ENCODE measurements at regions not wholly inside any gene's neighbourhood (a gene's known extent, or its start where the extent isn't known, plus 50 kb on each side); places are given as distances from the start of the nearest gene placed in this dataset.

DNA sequence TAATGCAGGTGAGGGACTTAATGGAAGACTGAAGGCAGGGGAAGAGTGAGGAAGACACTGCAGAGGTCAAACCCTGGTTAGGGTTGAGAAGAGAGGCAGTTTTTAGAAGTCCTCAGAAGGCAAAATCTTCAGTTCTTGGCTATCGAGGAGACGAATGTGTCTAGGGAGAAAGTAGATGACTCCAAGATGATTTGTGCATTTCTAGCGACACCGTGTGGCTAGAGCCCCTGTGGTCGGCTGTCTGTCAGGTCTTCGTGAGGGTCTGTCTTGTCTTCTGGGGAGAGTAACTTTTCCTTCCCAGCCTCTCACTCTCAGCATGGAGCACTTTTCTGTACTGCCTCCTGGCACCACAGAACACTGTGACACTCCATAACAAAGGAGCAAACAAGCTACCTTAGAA, 458.1 kb downstream of the STIM2 start:
- Histone ChIP-seq H3K36me3 (ENCODE audit: control insufficient read depth, insufficient read depth, low read length) (no peaks in the 10 kb centered on the region), H3K27ac (ENCODE audit: insufficient read depth, low read depth, low read length, poor library complexity, severe bottlenecking) (no peak overlapping the region), H3K4me3 (ENCODE audit: insufficient read depth, low read depth, low read length) (no peak overlapping the region), H3K4me1 (ENCODE audit: control insufficient read depth, insufficient read depth, low read length) (peaks cover 8% of the 10 kb centered on the region), H3K9me3 (ENCODE audit: control insufficient read depth, low read length) (no peaks in the 10 kb centered on the region), H3K27me3 (ENCODE audit: control insufficient read depth, insufficient read depth, low read length, poor library complexity, severe bottlenecking) (no peaks in the 10 kb centered on the region)
- WGBS, 2 experiments, result 22 to 27% methylated on average over 6 of the region's 6 CpGs

DNA sequence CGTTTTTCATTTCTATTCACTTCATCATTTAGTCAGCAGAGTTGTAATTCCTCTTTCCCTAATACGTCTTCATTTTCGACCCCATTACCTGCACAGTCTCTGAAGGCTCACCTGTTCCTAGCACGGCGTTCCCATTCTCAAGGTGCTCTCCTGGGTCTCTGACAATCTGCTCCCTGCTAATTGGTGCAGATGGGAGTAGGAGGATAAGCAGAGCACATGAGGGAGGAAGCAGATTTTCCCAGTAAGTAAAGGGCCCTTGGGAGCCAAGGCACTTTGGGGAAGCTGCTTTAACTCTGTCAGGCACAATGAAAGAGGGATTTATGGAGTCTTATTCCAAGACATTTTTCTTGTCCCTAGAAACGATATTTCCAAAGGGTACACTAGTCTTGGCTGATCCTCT, 466.4 kb downstream of the STIM2 start:
- Histone ChIP-seq H3K27me3 (ENCODE audit: control insufficient read depth, insufficient read depth, low read length, poor library complexity, severe bottlenecking) (no peaks in the 10 kb centered on the region), H3K36me3 (ENCODE audit: control insufficient read depth, insufficient read depth, low read length) (no peaks in the 10 kb centered on the region), H3K4me3 (ENCODE audit: insufficient read depth, low read depth, low read length) (no peak overlapping the region), H3K4me1 (ENCODE audit: control insufficient read depth, insufficient read depth, low read length) (no peaks in the 10 kb centered on the region), H3K9me3 (ENCODE audit: control insufficient read depth, low read length) (no peaks in the 10 kb centered on the region), H3K27ac (ENCODE audit: insufficient read depth, low read depth, low read length, poor library complexity, severe bottlenecking) (no peak overlapping the region)
- 87 to 95% methylated on average over 5 to 6 of the region's 6 CpGs for WGBS, 2 experiments

DNA sequence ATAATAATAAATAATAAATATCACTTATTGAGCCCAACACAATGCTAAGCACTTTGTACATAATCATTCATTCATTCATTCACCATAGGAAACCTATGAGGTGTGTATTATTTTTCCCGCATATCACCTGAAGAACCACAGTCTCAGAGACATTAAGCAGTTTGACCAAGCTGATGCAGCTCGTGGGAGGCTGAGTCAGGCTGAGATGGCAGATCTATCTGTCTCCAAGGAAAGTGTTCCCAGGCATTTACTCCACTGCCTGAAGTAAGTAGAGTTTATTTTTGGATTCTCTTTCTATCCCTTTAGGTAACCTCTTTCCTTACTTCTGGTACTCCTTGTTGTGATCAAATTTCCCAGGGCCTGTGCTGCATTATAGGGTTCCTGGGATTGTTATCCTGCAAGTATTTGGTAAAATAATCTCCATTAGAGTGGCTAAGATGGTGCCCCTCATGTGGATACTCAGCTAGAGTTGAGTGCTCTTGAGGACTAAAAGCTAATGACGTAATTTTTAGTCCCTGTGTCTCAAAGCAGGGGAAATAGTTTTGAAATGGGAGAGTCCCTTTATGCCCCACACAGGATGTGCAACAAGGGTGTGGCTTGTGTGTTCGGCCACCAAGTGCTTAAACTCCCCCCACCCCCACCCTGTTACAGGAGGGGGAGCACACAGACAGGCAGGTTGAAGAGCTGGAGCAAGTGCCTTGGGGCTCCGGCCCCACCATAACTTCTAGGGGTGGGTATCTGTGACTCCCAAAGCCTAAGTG, 467.0 kb downstream of the STIM2 start:
- no peaks in the 10 kb centered on the region for H3K4me1 ChIP-seq (ENCODE audit: control insufficient read depth, insufficient read depth, low read length)
- no peaks in the 10 kb centered on the region for H3K27me3 ChIP-seq (ENCODE audit: control insufficient read depth, insufficient read depth, low read length, poor library complexity, severe bottlenecking)
- no peak overlapping the region for H3K27ac ChIP-seq (ENCODE audit: insufficient read depth, low read depth, low read length, poor library complexity, severe bottlenecking)
- no peak overlapping the region for H3K4me3 ChIP-seq (ENCODE audit: insufficient read depth, low read depth, low read length)
- no peaks in the 10 kb centered on the region for H3K36me3 ChIP-seq (ENCODE audit: control insufficient read depth, insufficient read depth, low read length)
- 93 to 94% methylated on average over 5 of the region's 5 CpGs for WGBS, 2 experiments
- H3K9me3 ChIP-seq (ENCODE audit: control insufficient read depth, low read length), result no peaks in the 10 kb centered on the region

DNA sequence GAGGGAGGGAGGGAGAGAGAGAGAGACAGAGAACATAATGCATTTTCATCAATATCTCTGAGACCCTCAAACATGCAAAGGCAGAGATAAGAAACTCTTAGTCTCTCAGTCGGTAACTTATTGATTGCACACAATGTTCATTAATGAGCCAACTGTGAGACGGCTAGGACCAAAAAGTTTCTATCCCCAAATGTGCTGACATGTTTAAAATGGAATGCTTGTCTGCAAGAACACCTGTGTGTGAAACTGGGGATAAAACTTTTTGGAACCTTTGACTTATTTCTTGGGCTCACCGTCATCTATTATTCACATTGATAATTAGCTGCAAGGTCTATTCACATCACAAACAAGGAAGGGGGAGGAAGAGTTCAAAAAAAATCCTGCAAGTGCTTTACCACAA, 477.9 kb downstream of the STIM2 start:
- Histone ChIP-seq H3K27ac (ENCODE audit: insufficient read depth, low read depth, low read length, poor library complexity, severe bottlenecking) (no peak overlapping the region), H3K4me1 (ENCODE audit: control insufficient read depth, insufficient read depth, low read length) (no peaks in the 10 kb centered on the region), H3K27me3 (ENCODE audit: control insufficient read depth, insufficient read depth, low read length, poor library complexity, severe bottlenecking) (no peaks in the 10 kb centered on the region), H3K36me3 (ENCODE audit: control insufficient read depth, insufficient read depth, low read length) (no peaks in the 10 kb centered on the region), H3K9me3 (ENCODE audit: control insufficient read depth, low read length) (no peaks in the 10 kb centered on the region), H3K4me3 (ENCODE audit: insufficient read depth, low read depth, low read length) (no peak overlapping the region)
- WGBS, 2 experiments, result 94 to 99% methylated on average over 2 of the region's 3 CpGs

DNA sequence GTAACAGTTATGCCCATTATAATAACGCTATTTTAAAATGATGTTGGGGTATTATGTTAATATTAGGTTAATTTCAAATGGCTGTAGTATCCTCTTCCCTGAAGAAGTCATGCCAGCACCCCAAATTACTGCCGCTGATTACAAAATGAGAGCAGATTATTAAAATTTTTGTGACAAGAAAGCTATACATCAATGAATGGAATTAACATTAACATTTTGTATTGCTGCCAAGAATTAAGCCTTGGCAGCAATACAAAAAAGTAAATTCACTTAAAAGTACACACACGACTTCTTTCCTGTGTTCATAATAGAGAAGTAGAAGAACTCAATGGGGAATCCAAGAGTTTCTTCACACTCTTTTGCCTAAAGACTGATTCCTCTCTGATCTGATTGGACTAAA, 482.8 kb downstream of the STIM2 start:
- Histone ChIP-seq H3K27ac (ENCODE audit: insufficient read depth, low read depth, low read length, poor library complexity, severe bottlenecking) (no peak overlapping the region), H3K36me3 (ENCODE audit: control insufficient read depth, insufficient read depth, low read length) (no peaks in the 10 kb centered on the region)

DNA sequence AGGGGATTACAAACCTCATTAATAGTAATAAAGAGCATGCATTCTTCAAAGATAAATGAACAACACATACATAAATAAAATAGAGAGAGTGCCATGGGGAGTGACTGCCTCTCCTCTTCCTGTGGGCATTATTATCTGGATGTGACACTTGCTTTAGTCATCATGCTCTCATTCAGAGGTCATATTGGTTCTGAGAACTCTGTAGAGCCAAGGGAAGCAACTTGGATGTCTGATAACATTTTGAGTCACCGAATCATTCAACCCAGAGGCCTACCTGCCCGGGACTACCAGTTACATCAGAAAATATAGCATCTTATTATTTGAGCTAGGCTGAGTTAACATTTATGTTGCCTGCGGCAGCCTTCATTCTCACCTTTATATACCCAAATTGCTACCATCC, 489.5 kb downstream of the STIM2 start:
- H3K4me1 ChIP-seq (ENCODE audit: control insufficient read depth, insufficient read depth, low read length), result no peaks in the 10 kb centered on the region
- H3K9me3 ChIP-seq (ENCODE audit: control insufficient read depth, low read length), result no peaks in the 10 kb centered on the region
- no peaks in the 10 kb centered on the region for H3K27me3 ChIP-seq (ENCODE audit: control insufficient read depth, insufficient read depth, low read length, poor library complexity, severe bottlenecking)
- no peak overlapping the region for H3K4me3 ChIP-seq (ENCODE audit: insufficient read depth, low read depth, low read length)
- H3K36me3 ChIP-seq (ENCODE audit: control insufficient read depth, insufficient read depth, low read length), result no peaks in the 10 kb centered on the region
- 93 to 96% methylated on average over 3 of the region's 3 CpGs for WGBS, 2 experiments
- no peak overlapping the region for H3K27ac ChIP-seq (ENCODE audit: insufficient read depth, low read depth, low read length, poor library complexity, severe bottlenecking)

More for the DNA sequence above, 482.8 kb downstream of the STIM2 start:
- H3K9me3 ChIP-seq (ENCODE audit: control insufficient read depth, low read length), result no peaks in the 10 kb centered on the region
- no peaks in the 10 kb centered on the region for H3K27me3 ChIP-seq (ENCODE audit: control insufficient read depth, insufficient read depth, low read length, poor library complexity, severe bottlenecking)
- H3K4me1 ChIP-seq (ENCODE audit: control insufficient read depth, insufficient read depth, low read length), result no peaks in the 10 kb centered on the region
- H3K4me3 ChIP-seq (ENCODE audit: insufficient read depth, low read depth, low read length), result no peak overlapping the region
- 90 to 96% methylated on average over 1 to 3 of the region's 3 CpGs for WGBS, 2 experiments

DNA sequence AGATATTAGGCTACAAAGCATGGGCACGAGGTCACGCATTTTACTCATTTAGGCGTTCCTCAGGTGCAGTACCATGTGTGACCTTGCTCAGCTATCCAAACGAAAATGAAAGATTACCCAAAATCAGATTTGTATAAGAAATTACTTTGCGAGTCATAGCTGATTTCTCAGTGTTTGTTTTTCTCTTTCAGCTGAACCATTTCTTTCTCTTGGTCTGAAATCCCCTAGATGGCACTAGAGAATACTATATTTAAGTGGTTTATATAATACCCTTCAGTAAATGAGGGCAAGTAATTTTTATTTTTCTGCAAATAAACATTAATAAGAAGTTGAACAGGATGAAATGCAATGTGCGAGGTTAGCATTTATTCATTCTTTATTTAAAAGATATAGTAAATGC, 496.6 kb downstream of the STIM2 start:
- peaks cover 18% of the 10 kb centered on the region for H3K4me1 ChIP-seq (ENCODE audit: control insufficient read depth, insufficient read depth, low read length)

DNA sequence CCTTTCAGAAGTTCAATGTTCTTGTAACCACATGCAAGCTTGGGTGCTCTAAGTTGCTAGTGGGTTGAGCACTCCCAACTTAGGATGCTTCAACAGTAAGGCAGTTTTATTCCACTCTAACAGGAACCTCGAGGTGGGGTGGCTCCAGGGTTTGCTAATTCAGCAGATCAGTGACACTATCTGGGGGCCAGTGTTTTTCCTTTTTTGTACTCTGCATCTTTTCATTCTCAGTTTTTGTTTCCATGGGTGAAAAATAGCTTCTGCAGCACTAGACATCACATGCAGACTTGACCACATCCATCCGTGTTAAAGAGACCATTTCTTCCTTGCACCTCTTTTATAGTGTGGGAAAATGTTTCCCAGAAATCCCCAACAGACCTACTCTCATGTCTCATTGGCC, 497.6 kb downstream of the STIM2 start:
- 88 to 91% methylated on average over 2 of the region's 2 CpGs for WGBS, 2 experiments
- Histone ChIP-seq H3K27me3 (ENCODE audit: control insufficient read depth, insufficient read depth, low read length, poor library complexity, severe bottlenecking) (no peaks in the 10 kb centered on the region), H3K9me3 (ENCODE audit: control insufficient read depth, low read length) (no peaks in the 10 kb centered on the region), H3K4me3 (ENCODE audit: insufficient read depth, low read depth, low read length) (no peak overlapping the region), H3K27ac (ENCODE audit: insufficient read depth, low read depth, low read length, poor library complexity, severe bottlenecking) (no peak overlapping the region), H3K36me3 (ENCODE audit: control insufficient read depth, insufficient read depth, low read length) (no peaks in the 10 kb centered on the region), H3K4me1 (ENCODE audit: control insufficient read depth, insufficient read depth, low read length) (peaks cover 27% of the 10 kb centered on the region)

More for the DNA sequence above, 496.6 kb downstream of the STIM2 start:
- Histone ChIP-seq H3K27ac (ENCODE audit: insufficient read depth, low read depth, low read length, poor library complexity, severe bottlenecking) (no peak overlapping the region), H3K36me3 (ENCODE audit: control insufficient read depth, insufficient read depth, low read length) (no peaks in the 10 kb centered on the region), H3K27me3 (ENCODE audit: control insufficient read depth, insufficient read depth, low read length, poor library complexity, severe bottlenecking) (no peaks in the 10 kb centered on the region), H3K9me3 (ENCODE audit: control insufficient read depth, low read length) (no peaks in the 10 kb centered on the region), H3K4me3 (ENCODE audit: insufficient read depth, low read depth, low read length) (no peak overlapping the region)
- WGBS, 2 experiments, result 81 to 83% methylated on average over 5 of the region's 6 CpGs

DNA sequence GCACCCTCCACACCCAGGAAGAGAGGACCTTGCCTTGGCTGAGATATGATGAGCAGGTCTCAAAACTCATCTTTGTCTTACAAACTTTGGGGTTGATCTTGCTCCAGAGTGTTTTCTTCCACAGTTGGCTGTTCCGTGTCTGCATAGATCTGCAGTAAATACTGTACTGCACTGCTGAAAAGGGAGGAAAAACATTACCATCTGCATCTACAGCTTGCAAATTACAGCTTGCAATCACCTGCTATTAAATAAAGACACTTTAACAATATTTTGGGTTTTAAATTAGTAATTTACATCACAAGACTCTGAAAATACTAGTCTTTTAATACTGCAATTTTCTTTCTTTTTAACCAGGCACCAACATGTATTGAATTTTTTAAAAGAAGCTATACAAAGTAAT, 499.5 kb downstream of the STIM2 start:
- WGBS, 2 experiments, result 86 to 100% methylated on average over 1 of the region's 1 CpG
- peaks cover 30% of the 10 kb centered on the region for H3K4me1 ChIP-seq (ENCODE audit: control insufficient read depth, insufficient read depth, low read length)
- H3K27ac ChIP-seq (ENCODE audit: insufficient read depth, low read depth, low read length, poor library complexity, severe bottlenecking), result peak overlapping the region; percentile 81
- H3K36me3 ChIP-seq (ENCODE audit: control insufficient read depth, insufficient read depth, low read length), result no peaks in the 10 kb centered on the region
- H3K4me3 ChIP-seq (ENCODE audit: insufficient read depth, low read depth, low read length), result no peak overlapping the region
- no peaks in the 10 kb centered on the region for H3K27me3 ChIP-seq (ENCODE audit: control insufficient read depth, insufficient read depth, low read length, poor library complexity, severe bottlenecking)
- no peaks in the 10 kb centered on the region for H3K9me3 ChIP-seq (ENCODE audit: control insufficient read depth, low read length)

DNA sequence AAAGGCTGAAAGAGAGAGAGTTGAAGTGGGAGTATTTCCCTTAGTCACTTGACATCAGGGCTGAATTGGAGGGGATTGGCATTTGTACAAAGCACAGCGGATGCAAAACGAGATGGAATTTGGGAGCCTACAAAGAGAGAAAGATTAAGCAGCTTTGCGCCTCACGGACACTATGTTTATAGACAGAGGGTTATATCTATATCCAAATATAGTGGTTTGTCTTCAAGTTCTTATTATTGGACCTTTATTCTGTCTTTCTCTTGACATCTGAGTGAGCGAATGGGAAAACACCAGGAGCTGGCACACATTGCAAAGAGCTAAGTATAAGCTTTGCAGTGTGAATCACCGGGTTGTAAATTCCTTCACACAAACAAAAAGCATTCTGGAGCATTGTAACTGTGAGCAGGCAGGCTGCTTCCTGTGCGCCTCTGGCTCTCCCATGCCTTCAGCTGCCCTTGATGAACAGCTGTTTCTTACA, 500.2 kb downstream of the STIM2 start:
- no peak overlapping the region for H3K4me3 ChIP-seq (ENCODE audit: insufficient read depth, low read depth, low read length)
- WGBS, 2 experiments, result 43 to 46% methylated on average over 5 to 7 of the region's 7 CpGs
- no peaks in the 10 kb centered on the region for H3K36me3 ChIP-seq (ENCODE audit: control insufficient read depth, insufficient read depth, low read length)
- H3K9me3 ChIP-seq (ENCODE audit: control insufficient read depth, low read length), result no peaks in the 10 kb centered on the region
- H3K4me1 ChIP-seq (ENCODE audit: control insufficient read depth, insufficient read depth, low read length), result peaks cover 30% of the 10 kb centered on the region
- H3K27ac ChIP-seq (ENCODE audit: insufficient read depth, low read depth, low read length, poor library complexity, severe bottlenecking), result peak overlapping the region; percentile 81
- no peaks in the 10 kb centered on the region for H3K27me3 ChIP-seq (ENCODE audit: control insufficient read depth, insufficient read depth, low read length, poor library complexity, severe bottlenecking)

Data from ectodermal cell (in vitro differentiated cells).